GM12892 (cell line): ENCODE measurements at regions not wholly inside any gene's neighbourhood (a gene's known extent, or its start where the extent isn't known, plus 50 kb on each side); places are given as distances from the start of the nearest gene placed in this dataset.

Experiments used
- POLR2A ChIP-seq: IDR thresholded peaks from 2 replicates; pipeline ENCODE4 v1.6.1; 2011; ENCODE audit warnings: low read depth, low read length, control low read depth
- POLR2AphosphoS5 ChIP-seq: IDR thresholded peaks from 2 replicates; pipeline ENCODE4 v1.6.1; 2011; ENCODE audit warnings: low read depth, low read length, control low read depth

DNA sequence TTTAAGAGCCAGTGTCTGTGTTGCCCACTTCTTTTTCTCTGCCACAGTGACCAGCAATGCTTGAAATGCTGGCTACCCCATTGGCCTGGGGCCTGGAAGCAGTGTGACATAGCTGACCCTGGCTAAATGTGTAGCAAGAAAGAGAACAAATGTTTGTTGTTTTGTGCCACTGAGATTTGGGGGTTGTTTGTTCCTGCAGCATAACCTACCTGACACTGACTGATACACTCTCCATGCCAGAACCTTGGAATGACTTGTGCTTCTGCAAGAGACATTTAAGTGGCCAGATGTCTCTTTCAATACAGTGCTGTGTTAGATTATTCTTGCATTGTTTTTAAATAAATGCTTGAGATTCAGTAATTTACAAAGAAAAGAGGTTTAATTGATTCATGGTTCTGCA lies 411.5 kb downstream of the TYW1 start:
- TF ChIP-seq POLR2AphosphoS5 (no peak), POLR2A (no peak)
